MCF 10A (cell line): ENCODE measurements at regions not wholly inside any gene's neighbourhood (a gene's known extent, or its start where the extent isn't known, plus 50 kb on each side); places are given as distances from the start of the nearest gene placed in this dataset.

Experiments used
- BruUV-seq: library from RNA; stranded (reverse); fragments of 400-500 nt; replicated peaks from 2 replicates; lab custom pipeline; 2021; lab: Mats Ljungman, UMichigan
- CTCF ChIA-PET: fragments of 300-600 bp; sonication (Branson Sonifier 250); formaldehyde crosslinking; extraction: SDS; loops from one replicate; lab custom pipeline; 2021; ENCODE audit warnings: antibody characterized with exemption, inconsistent platforms; lab: Yijun Ruan, JAX
- POLR2A ChIA-PET: fragments of 300-600, 350-650 bp; sonication (Branson Sonifier 250); formaldehyde crosslinking; extraction: SDS; loops from one replicate; lab custom pipeline; 2020; ENCODE audit warnings: antibody characterized with exemption, inconsistent platforms; lab: Yijun Ruan, JAX
- DNase-seq: peaks from one replicate; pipeline ENCODE4 v3.0.0-alpha.2; 2018; ENCODE audit not compliant: unreplicated experiment
- H3K27ac Mint-ChIP-seq: one replicate; pipeline ENCODE4 v1.8.0; 2022; ENCODE audit warnings: mild to moderate bottlenecking, low read depth, mixed read lengths; ENCODE audit not compliant: unreplicated experiment
- H3K27me3 Mint-ChIP-seq: one replicate; pipeline ENCODE4 v1.8.0; 2022; ENCODE audit warnings: mixed read lengths; ENCODE audit not compliant: insufficient read depth, unreplicated experiment
- H3K36me3 Mint-ChIP-seq: one replicate; pipeline ENCODE4 v1.8.0; 2022; ENCODE audit warnings: mild to moderate bottlenecking, moderate library complexity, mixed read lengths; ENCODE audit not compliant: insufficient read depth, unreplicated experiment
- H3K4me1 Mint-ChIP-seq: one replicate; pipeline ENCODE4 v1.8.0; 2022; ENCODE audit warnings: mixed read lengths; ENCODE audit not compliant: insufficient read depth, unreplicated experiment
- H3K4me3 Mint-ChIP-seq: one replicate; pipeline ENCODE4 v1.8.0; 2022; ENCODE audit warnings: mild to moderate bottlenecking, moderate library complexity, mixed read lengths; ENCODE audit not compliant: unreplicated experiment
- H3K9me3 Mint-ChIP-seq: one replicate; pipeline ENCODE4 v1.8.0; 2022; ENCODE audit warnings: mixed read lengths; ENCODE audit not compliant: unreplicated experiment
- intact Hi-C: fragments of 100-400 bp; cut with micrococcal nuclease; formaldehyde crosslinking; loops from 2 replicates; pipeline ENCODE4 v1.14.1; 2022
- TF ChIP-seq, protein P1 (sequence below): fragments of 200-600 bp; IDR thresholded peaks from one replicate; pipeline ENCODE4 v1.8.0; 2022; ENCODE audit warnings: antibody characterized with exemption, mild to moderate bottlenecking; ENCODE audit not compliant: unreplicated experiment

DNA sequence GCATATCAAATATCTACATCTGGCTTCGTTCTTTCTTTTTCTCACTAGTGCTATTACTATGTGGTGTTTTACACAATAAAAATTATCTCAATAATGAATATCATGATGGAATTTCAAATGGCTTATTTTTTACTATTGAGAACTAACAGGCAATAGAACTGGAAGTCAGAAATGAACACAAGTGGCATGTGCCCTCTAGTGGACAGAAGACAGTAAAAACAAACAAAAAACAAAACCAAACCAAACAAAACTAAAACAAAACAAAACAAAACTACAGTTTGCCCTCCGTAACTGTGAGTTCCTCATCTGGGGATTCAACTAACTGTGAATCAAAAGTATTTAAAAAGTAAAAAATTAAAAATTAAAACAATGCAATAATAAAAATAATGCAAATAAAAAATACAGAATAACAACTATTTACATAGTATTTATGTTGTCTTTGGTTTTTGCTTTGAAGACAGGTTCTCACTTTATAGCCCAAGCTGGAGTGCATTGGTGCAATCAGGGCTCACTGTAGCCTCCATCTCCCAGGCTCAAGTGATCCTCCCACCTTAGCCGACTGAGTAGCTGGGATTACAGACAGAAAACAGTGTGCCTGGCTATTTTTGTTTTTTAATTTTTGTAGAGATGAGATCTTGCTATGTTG, 195.6 kb upstream of the TACR3 start:
- H3K9me3 Mint-ChIP-seq = no peaks in the 10 kb centered on the region
- peak; percentile 49 for DNase-seq
- intact Hi-C loops = loop anchor here (1.0 to 5.0 kb wide), 5 partner anchors 128 to 711 kb away; no protein-coding TSS in a partner anchor
- H3K4me1 Mint-ChIP-seq = no peaks in the 10 kb centered on the region
- H3K36me3 Mint-ChIP-seq = no peaks in the 10 kb centered on the region
- no peak overlapping the region for H3K4me3 Mint-ChIP-seq
- TF ChIP-seq, protein P1, sequence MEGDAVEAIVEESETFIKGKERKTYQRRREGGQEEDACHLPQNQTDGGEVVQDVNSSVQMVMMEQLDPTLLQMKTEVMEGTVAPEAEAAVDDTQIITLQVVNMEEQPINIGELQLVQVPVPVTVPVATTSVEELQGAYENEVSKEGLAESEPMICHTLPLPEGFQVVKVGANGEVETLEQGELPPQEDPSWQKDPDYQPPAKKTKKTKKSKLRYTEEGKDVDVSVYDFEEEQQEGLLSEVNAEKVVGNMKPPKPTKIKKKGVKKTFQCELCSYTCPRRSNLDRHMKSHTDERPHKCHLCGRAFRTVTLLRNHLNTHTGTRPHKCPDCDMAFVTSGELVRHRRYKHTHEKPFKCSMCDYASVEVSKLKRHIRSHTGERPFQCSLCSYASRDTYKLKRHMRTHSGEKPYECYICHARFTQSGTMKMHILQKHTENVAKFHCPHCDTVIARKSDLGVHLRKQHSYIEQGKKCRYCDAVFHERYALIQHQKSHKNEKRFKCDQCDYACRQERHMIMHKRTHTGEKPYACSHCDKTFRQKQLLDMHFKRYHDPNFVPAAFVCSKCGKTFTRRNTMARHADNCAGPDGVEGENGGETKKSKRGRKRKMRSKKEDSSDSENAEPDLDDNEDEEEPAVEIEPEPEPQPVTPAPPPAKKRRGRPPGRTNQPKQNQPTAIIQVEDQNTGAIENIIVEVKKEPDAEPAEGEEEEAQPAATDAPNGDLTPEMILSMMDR = peak; percentile 44
- H3K27ac Mint-ChIP-seq = peak overlapping the region; percentile 19
- BruUV-seq = no TSS peak
- ChIA-PET POLR2A (no interaction called here), CTCF (interaction anchor here (0.5 to 2.6 kb wide), 25 partner anchors 9 to 816 kb away, joined by 3 to 24 read pairs (median 4); partner anchors contain the start of gene BDH2)
- H3K27me3 Mint-ChIP-seq = no peaks in the 10 kb centered on the region

DNA sequence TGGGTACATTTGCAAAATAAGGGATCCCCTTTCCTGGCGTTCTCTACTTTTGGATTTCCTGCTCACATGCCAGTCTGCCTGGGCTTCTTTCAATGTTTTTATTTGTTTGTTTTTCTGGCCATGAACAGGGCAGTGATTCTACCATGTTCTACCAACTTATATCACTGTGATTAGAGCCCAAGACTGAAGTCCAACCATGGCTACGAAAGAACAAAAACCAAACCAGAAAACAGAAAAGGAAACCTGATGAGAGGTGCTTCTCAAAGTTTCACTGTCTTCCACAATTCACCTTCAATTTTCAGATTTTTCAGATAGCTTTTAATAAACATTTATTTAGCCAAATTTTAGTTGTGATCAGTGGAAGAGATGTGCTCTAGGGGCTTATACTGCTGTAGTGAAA, 187.6 kb upstream of the TACR3 start:
- BruUV-seq = no TSS peak
- no peak overlapping the region for H3K27ac Mint-ChIP-seq
- no peaks in the 10 kb centered on the region for H3K27me3 Mint-ChIP-seq
- peaks cover 6% of the 10 kb centered on the region for H3K9me3 Mint-ChIP-seq
- H3K4me1 Mint-ChIP-seq = no peaks in the 10 kb centered on the region
- DNase-seq = no peak
- ChIA-PET CTCF (interaction anchor here (1.2 kb wide), 1 partner anchor 273 kb away, joined by 3 read pairs; no protein-coding TSS in a partner anchor), POLR2A (no interaction called here)
- no peak overlapping the region for H3K4me3 Mint-ChIP-seq
- intact Hi-C loops = no loop called here
- H3K36me3 Mint-ChIP-seq = no peaks in the 10 kb centered on the region
- TF ChIP-seq, protein P1 = no peak

DNA sequence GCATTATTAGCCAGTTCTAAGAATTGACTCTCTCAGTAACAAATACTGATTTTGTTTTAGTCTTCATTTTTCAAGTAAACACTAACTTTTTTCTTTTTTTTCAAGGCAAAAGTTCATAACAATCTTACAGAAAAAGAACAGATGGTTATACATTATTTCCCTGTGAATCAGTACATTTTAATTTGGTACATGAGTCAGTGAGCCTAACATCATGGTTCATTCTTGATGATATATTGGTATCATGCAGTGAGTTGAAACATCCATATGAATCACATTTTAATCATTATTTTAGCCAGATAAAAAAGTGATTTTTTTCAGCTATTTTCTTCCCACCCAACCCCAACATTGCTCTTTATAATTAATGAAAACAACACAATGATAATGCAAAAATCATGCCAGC, 184.3 kb upstream of the TACR3 start:
- Mint-ChIP-seq H3K4me3 (no peak overlapping the region), H3K27ac (no peak overlapping the region), H3K27me3 (no peaks in the 10 kb centered on the region), H3K4me1 (no peaks in the 10 kb centered on the region), H3K9me3 (peaks cover 13% of the 10 kb centered on the region), H3K36me3 (no peaks in the 10 kb centered on the region)
- DNase-seq = no peak
- intact Hi-C loops = no loop called here
- TF ChIP-seq, protein P1 = no peak
- BruUV-seq = no TSS peak
- CTCF ChIA-PET = no interaction called here
- POLR2A ChIA-PET = no interaction called here

DNA sequence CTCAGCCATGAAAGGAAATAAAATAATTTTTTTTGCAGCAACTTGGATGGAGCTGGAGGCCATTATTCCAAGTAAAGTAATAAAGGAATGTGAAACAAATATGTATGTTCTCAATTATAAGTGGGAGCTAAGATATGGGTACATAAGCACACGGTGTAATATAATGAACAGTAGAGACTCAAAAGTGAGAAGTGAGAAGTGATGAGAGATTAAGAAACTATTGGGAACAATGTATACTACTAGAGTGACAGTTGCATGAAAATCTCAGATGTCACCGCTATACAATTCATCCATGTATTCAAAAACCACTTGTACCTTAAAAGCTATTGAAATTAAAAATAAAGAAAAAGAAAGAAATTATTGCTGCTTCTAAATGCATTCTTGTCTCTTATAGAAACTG, 182.9 kb upstream of the TACR3 start:
- no peak for DNase-seq
- no peaks in the 10 kb centered on the region for H3K36me3 Mint-ChIP-seq
- intact Hi-C loops = no loop called here
- H3K27me3 Mint-ChIP-seq = no peaks in the 10 kb centered on the region
- ChIA-PET POLR2A (interaction anchor here (1.1 kb wide), 1 partner anchor 10 kb away, joined by 4 read pairs; no protein-coding TSS in a partner anchor), CTCF (interaction anchor here (0.8 to 2.2 kb wide), 3 partner anchors 11 to 271 kb away, joined by 3 to 14 read pairs (median 6); no protein-coding TSS in a partner anchor)
- TF ChIP-seq, protein P1 = no peak
- no peak overlapping the region for H3K4me3 Mint-ChIP-seq
- no TSS peak for BruUV-seq
- H3K9me3 Mint-ChIP-seq = peaks cover 13% of the 10 kb centered on the region
- H3K27ac Mint-ChIP-seq = no peak overlapping the region
- H3K4me1 Mint-ChIP-seq = no peaks in the 10 kb centered on the region
